DND-41 (cell line): ENCODE measurements at regions not wholly inside any gene's neighbourhood (a gene's known extent, or its start where the extent isn't known, plus 50 kb on each side); places are given as distances from the start of the nearest gene placed in this dataset.

Experiments used
- ATAC-seq: fragments of 200-7000 bp; cut with Tn5 transposase; 3 replicates; pipeline ENCODE4 v1.9.1; 2021; ENCODE audit warnings: low read depth; ENCODE audit not compliant: insufficient read depth
- DNase-seq: peaks from one replicate; pipeline ENCODE4 v3.0.0-alpha.2; 2020
- H2AFZ ChIP-seq: 2 replicates; pipeline ENCODE4 v1.6.0; 2012; ENCODE audit warnings: low read depth, low read length
- H3K27ac ChIP-seq: 2 replicates; pipeline ENCODE4 v1.5.1; 2012; ENCODE audit warnings: low read length, inconsistent platforms
- H3K27me3 ChIP-seq: fragments of 200-600 bp; sonication (generic); 2 replicates; pipeline ENCODE4 v1.6.0; 2012; ENCODE audit warnings: low read length, mild to moderate bottlenecking, inconsistent platforms; ENCODE audit not compliant: insufficient read depth, poor library complexity
- H3K36me3 ChIP-seq: 2 replicates; pipeline ENCODE4 v1.5.1; 2012; ENCODE audit warnings: low read length, inconsistent platforms; ENCODE audit not compliant: insufficient read depth
- H3K4me1 ChIP-seq: 2 replicates; pipeline ENCODE4 v1.5.1; 2012; ENCODE audit warnings: mild to moderate bottlenecking, low read length; ENCODE audit not compliant: insufficient read depth
- H3K4me2 ChIP-seq: 2 replicates; pipeline ENCODE4 v1.6.0; 2012; ENCODE audit warnings: mild to moderate bottlenecking, moderate library complexity, low read length, inconsistent platforms; ENCODE audit not compliant: insufficient read depth
- H3K4me3 ChIP-seq, 2 experiments: fragments of 200-600 bp in 1 of 2; shearing (Covaris generic) in 1 of 2; 2 replicates each; pipeline ENCODE4 v1.5.1; 2012 to 2016; ENCODE audit warnings: inconsistent platforms in 2 of 2, low read length in 2 of 2, mild to moderate bottlenecking in 2 of 2, low read depth in 1 of 2, moderate library complexity in 1 of 2
- H3K79me2 ChIP-seq: 2 replicates; pipeline ENCODE4 v1.6.0; 2012; ENCODE audit warnings: low read length, inconsistent platforms; ENCODE audit not compliant: insufficient read depth
- H3K9ac ChIP-seq: 2 replicates; pipeline ENCODE4 v1.6.0; 2012; ENCODE audit warnings: low read depth, mild to moderate bottlenecking, inconsistent platforms, low read length, moderate library complexity
- H3K9me3 ChIP-seq: 2 replicates; pipeline ENCODE4 v1.5.1; 2012; ENCODE audit warnings: low read length, moderate library complexity, mild to moderate bottlenecking, inconsistent platforms; ENCODE audit not compliant: insufficient read depth, severe bottlenecking
- H4K20me1 ChIP-seq: 2 replicates; pipeline ENCODE4 v1.6.0; 2012; ENCODE audit warnings: low read length; ENCODE audit not compliant: insufficient read depth
- EZH2 ChIP-seq: IDR thresholded peaks from 3 replicates; pipeline ENCODE4 v1.6.1; 2012; ENCODE audit warnings: borderline replicate concordance, low read depth, mild to moderate bottlenecking, moderate library complexity, low read length, inconsistent platforms; ENCODE audit not compliant: severe bottlenecking
- TF ChIP-seq, protein P1 (sequence below): IDR thresholded peaks from 2 replicates; pipeline ENCODE4 v1.5.1; 2012; ENCODE audit warnings: borderline replicate concordance, low read length, moderate library complexity, mild to moderate bottlenecking; ENCODE audit not compliant: poor library complexity, severe bottlenecking; ENCODE audit errors: extremely low read depth

DNA sequence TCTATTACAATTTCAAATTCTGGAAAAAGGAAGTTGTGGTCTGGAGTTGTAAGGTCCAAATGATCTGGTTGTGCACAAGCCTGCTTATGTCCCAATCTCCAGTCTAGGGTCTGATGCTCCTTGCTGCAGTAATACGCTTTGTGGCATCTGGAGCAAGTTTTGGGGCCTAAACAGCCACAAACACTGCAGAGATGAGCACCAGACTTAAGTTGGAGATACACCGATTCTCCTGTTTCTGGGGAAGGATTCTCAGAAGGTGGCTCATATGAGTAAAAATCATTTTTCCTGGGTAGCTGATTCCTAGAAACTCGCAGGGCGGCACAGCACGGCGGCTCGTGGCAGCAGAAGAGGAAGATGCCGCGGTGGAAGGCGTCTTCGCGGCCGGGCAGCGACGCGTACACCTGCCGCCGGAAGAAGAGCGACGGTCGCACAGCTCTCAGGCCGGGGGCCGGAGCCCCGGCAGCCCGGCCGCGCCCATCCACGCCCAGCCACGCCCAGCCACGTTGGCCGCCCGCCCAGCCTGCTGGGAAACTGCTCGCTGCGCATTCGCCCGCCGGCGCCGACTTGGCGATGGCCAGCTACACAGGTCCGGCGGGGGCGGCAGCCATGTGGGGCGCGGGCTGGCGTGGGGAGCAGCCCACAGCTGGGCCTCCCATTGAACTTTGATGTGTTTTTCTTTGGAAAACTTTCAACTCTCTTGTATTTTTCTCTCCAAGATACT lies 129.0 kb downstream of the ASCL4 start:
- ATAC-seq: no peak
- Histone ChIP-seq H3K36me3 (no peaks in the 10 kb centered on the region), H3K4me3 (no peak overlapping the region), H3K9me3 (no peaks in the 10 kb centered on the region), H3K9ac (no peak overlapping the region), H3K79me2 (no peaks in the 10 kb centered on the region), H3K4me1 (no peaks in the 10 kb centered on the region), H4K20me1 (no peaks in the 10 kb centered on the region), H3K27ac (no peak overlapping the region), H2AFZ (no peak overlapping the region), H3K27me3 (peaks cover 7% of the 10 kb centered on the region), H3K4me2 (no peak overlapping the region)
- DNase-seq: no peak
- TF ChIP-seq, protein P1, sequence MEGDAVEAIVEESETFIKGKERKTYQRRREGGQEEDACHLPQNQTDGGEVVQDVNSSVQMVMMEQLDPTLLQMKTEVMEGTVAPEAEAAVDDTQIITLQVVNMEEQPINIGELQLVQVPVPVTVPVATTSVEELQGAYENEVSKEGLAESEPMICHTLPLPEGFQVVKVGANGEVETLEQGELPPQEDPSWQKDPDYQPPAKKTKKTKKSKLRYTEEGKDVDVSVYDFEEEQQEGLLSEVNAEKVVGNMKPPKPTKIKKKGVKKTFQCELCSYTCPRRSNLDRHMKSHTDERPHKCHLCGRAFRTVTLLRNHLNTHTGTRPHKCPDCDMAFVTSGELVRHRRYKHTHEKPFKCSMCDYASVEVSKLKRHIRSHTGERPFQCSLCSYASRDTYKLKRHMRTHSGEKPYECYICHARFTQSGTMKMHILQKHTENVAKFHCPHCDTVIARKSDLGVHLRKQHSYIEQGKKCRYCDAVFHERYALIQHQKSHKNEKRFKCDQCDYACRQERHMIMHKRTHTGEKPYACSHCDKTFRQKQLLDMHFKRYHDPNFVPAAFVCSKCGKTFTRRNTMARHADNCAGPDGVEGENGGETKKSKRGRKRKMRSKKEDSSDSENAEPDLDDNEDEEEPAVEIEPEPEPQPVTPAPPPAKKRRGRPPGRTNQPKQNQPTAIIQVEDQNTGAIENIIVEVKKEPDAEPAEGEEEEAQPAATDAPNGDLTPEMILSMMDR: no peak
- no peak for TF ChIP-seq EZH2

DNA sequence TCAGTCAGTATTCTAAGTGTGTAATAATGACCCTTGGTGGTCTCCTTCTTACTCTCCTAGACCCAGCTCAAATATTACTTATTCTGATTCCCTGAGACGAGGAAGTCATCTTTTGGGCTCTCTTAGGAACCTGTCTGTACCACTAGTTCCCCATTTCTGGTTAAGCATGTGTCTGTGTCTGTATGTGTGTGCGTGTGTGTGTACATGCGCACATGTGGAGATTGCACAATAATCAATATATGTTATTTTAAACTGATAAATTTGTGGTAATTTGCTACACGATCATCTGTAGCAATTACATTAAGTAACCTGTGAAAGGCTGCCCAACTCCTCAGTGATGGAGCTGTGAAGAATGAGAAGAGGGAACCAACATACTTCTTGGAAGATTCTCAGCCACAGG lies 132.2 kb downstream of the ASCL4 start:
- Histone ChIP-seq H3K4me1 (no peaks in the 10 kb centered on the region), H4K20me1 (no peaks in the 10 kb centered on the region), H3K79me2 (no peaks in the 10 kb centered on the region), H3K4me3 (no peak overlapping the region), H3K4me2 (no peak overlapping the region), H3K36me3 (no peaks in the 10 kb centered on the region), H3K27ac (no peak overlapping the region), H2AFZ (no peak overlapping the region), H3K27me3 (peaks cover 2% of the 10 kb centered on the region), H3K9me3 (no peaks in the 10 kb centered on the region), H3K9ac (no peak overlapping the region)
- DNase-seq: no peak
- no peak for ATAC-seq
- TF ChIP-seq, protein P1: no peak
- TF ChIP-seq EZH2: no peak

DNA sequence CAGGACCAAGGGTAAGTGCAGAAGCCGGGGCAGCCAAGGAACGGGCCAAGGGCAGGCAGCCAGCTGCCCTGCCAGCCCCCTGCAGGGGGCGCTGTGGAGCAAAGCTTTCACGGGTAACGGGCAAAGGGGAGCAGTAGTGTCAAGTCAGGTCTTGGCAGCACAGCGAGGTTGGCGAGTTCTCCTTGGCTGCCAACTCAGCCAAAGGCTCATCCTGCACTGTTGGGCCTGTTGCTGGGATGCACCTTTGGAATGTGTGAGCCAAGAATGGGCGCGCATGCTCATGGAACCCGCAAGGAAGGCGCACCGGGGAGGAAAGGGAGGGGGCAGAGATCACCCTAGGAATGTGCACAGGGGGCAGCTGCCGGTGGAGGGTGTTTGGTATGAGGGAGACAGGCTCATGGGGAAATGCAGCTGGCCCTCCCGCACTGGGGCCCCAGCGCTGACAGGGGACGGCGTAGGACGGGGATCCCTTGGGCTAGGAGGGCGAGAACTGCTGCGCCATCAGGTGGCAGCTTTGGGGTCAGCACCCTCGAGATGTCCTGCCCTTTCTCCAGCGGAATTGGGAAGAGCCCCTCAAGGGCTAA lies 138.0 kb downstream of the ASCL4 start:
- no peak for ATAC-seq
- no peaks in the 10 kb centered on the region for H3K4me1 ChIP-seq

More for the DNA sequence above, 138.0 kb downstream of the ASCL4 start:
- Histone ChIP-seq H4K20me1 (no peaks in the 10 kb centered on the region), H3K79me2 (no peaks in the 10 kb centered on the region), H3K9ac (no peak overlapping the region), H3K36me3 (no peaks in the 10 kb centered on the region), H3K9me3 (no peaks in the 10 kb centered on the region), H3K27me3 (peaks cover 4% of the 10 kb centered on the region), H3K4me3 (no peak overlapping the region), H3K4me2 (no peak overlapping the region), H3K27ac (no peak overlapping the region), H2AFZ (no peak overlapping the region)
- DNase-seq: peak; percentile 31
- TF ChIP-seq, protein P1: peak; percentile 72
- no peak for TF ChIP-seq EZH2
